ENCODE measurements at regions not wholly inside any gene's neighbourhood (a gene's known extent, or its start where the extent isn't known, plus 50 kb on each side); places are given as distances from the start of the nearest gene placed in this dataset.

DNA sequence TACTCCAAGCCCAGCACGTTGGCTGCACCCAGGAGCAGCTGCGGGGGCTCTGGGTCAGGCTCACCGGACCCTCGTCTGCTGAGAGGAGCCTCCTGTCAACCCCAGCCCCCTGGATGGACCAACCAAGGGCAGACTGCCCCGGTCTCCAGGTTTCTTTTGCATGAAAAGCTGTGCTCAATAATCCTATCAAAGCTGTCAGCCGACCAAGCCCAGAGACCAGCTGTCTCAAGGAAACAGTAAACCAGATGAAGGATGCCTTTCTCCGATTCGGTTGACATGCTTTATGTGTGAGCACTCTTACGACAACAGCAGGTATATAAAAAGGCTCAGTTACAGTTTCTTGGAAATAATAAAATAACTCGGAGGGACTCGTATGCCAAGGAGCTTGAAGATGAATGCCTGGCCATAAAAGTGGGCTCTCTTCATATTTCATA, 71.6 kb upstream of the BAIAP2L1 start:
- TF ChIP-seq POLR2A (IDR thresholded peaks at IDR 0.05), result no peak
- TF ChIP-seq, protein P1, sequence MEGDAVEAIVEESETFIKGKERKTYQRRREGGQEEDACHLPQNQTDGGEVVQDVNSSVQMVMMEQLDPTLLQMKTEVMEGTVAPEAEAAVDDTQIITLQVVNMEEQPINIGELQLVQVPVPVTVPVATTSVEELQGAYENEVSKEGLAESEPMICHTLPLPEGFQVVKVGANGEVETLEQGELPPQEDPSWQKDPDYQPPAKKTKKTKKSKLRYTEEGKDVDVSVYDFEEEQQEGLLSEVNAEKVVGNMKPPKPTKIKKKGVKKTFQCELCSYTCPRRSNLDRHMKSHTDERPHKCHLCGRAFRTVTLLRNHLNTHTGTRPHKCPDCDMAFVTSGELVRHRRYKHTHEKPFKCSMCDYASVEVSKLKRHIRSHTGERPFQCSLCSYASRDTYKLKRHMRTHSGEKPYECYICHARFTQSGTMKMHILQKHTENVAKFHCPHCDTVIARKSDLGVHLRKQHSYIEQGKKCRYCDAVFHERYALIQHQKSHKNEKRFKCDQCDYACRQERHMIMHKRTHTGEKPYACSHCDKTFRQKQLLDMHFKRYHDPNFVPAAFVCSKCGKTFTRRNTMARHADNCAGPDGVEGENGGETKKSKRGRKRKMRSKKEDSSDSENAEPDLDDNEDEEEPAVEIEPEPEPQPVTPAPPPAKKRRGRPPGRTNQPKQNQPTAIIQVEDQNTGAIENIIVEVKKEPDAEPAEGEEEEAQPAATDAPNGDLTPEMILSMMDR (IDR thresholded peaks at IDR 0.05), result no peak
